GM19463 (cell line): ENCODE measurements at regions not wholly inside any gene's neighbourhood (a gene's known extent, or its start where the extent isn't known, plus 50 kb on each side); places are given as distances from the start of the nearest gene placed in this dataset.
"Not testable (repeated sequence)": the region's sequence is repeated elsewhere in the genome, so short reads cannot be mapped to it uniquely, and the experiment has no call there.

Experiments
- ATAC-seq: cut with Tn5 transposase; IDR thresholded peaks from one replicate; pipeline ENCODE4 v1.9.1; 2021; ENCODE audit warnings: mild to moderate bottlenecking, moderate library complexity; ENCODE audit not compliant: unreplicated experiment

- no peak for ATAC-seq
These were observed 419.2 kb downstream of the BUD13 start for GRCh38 chr11:116353589-116353988.

- no peak for ATAC-seq
These were observed 419.9 kb downstream of the BUD13 start for GRCh38 chr11:116352881-116353280.

GRCh38 chr11:116348226-116348625 is 424.6 kb downstream of the BUD13 start:
- ATAC-seq = no peak

GRCh38 chr11:116345575-116345974 is 427.2 kb downstream of the BUD13 start:
- ATAC-seq = no peak

- no peak for ATAC-seq
These were observed 428.2 kb downstream of the BUD13 start for GRCh38 chr11:116344601-116345000.

GRCh38 chr11:116343270-116343669 is 429.5 kb downstream of the BUD13 start:
- ATAC-seq = no peak

GRCh38 chr11:116342148-116342547 is 430.6 kb downstream of the BUD13 start:
- no peak for ATAC-seq

GRCh38 chr11:116339306-116340098 is 433.3 kb downstream of the BUD13 start:
- no peak for ATAC-seq

- not testable (repeated sequence) for ATAC-seq
These were observed 434.3 kb downstream of the BUD13 start for GRCh38 chr11:116338500-116338899.

- no peak for ATAC-seq
These were observed 436.2 kb downstream of the BUD13 start for GRCh38 chr11:116336540-116336939.

- no peak for ATAC-seq
These were observed 436.9 kb downstream of the BUD13 start for GRCh38 chr11:116335891-116336290.

- no peak for ATAC-seq
These were observed 437.7 kb downstream of the BUD13 start for GRCh38 chr11:116335078-116335477.

GRCh38 chr11:116334596-116334995 is 438.2 kb downstream of the BUD13 start:
- ATAC-seq = no peak

- ATAC-seq = no peak
These were observed 439.7 kb downstream of the BUD13 start for GRCh38 chr11:116333001-116333535.

- ATAC-seq = no peak
These were observed 440.4 kb downstream of the BUD13 start for GRCh38 chr11:116332391-116332790.

- no peak for ATAC-seq
These were observed 441.4 kb downstream of the BUD13 start for GRCh38 chr11:116331381-116331780.

GRCh38 chr11:116330439-116331185 is 442.2 kb downstream of the BUD13 start:
- no peak for ATAC-seq

GRCh38 chr11:116329354-116330090 is 443.3 kb downstream of the BUD13 start:
- no peak for ATAC-seq

GRCh38 chr11:116328851-116329250 is 443.9 kb downstream of the BUD13 start:
- no peak for ATAC-seq

GRCh38 chr11:116328391-116328790 is 444.4 kb downstream of the BUD13 start:
- no peak for ATAC-seq

- no peak for ATAC-seq
These were observed 446.6 kb downstream of the BUD13 start for GRCh38 chr11:116326146-116326545.
